ES-I3 (cell line): ENCODE measurements at regions not wholly inside any gene's neighbourhood (a gene's known extent, or its start where the extent isn't known, plus 50 kb on each side); places are given as distances from the start of the nearest gene placed in this dataset.

Source experiments
- H3K36me3 ChIP-seq: 2 replicates; pipeline ENCODE4 v1.6.1; 2013; ENCODE audit warnings: mild to moderate bottlenecking, low read length, control low read depth, moderate library complexity; ENCODE audit not compliant: insufficient read depth
- H3K4me1 ChIP-seq: 2 replicates; pipeline ENCODE4 v1.6.1; 2013; ENCODE audit warnings: mild to moderate bottlenecking, control low read depth, low read length; ENCODE audit not compliant: insufficient read depth
- H3K9ac ChIP-seq: 2 replicates; pipeline ENCODE4 v1.6.1; 2013; ENCODE audit warnings: low read depth, mild to moderate bottlenecking, low read length, moderate library complexity
- H3K9me3 ChIP-seq: 2 replicates; pipeline ENCODE4 v1.6.1; 2013; ENCODE audit warnings: mild to moderate bottlenecking, low read length, moderate library complexity; ENCODE audit not compliant: control insufficient read depth, insufficient read depth

DNA sequence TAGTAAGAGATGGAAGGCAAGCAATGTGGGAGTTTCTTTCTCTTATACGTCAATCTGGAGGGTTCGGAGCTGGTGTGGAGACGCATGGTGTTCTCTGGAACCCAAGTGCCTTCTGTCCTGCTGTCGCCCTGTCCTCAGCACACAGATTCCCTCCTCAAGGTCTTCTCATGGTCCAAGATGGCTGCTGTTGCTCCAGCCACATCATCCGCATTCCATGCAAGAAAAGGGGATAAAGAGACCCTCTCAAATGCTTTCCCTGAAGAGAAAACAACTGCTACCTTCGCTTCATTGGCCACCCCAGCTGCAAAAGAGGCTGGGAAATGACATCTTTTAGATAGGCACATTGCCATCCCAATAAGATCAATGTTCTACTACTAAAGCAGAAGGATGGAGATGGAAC, 151.2 kb downstream of the ANKRD60 start:
- H3K4me1 ChIP-seq = peaks cover 9% of the 10 kb centered on the region; the same call in 1 of the 2 replicates
- peaks cover 2% of the 10 kb centered on the region; the same call in 1 of the 2 replicates for H3K9me3 ChIP-seq
- H3K9ac ChIP-seq = no peak overlapping the region
- H3K36me3 ChIP-seq = no peaks in the 10 kb centered on the region

DNA sequence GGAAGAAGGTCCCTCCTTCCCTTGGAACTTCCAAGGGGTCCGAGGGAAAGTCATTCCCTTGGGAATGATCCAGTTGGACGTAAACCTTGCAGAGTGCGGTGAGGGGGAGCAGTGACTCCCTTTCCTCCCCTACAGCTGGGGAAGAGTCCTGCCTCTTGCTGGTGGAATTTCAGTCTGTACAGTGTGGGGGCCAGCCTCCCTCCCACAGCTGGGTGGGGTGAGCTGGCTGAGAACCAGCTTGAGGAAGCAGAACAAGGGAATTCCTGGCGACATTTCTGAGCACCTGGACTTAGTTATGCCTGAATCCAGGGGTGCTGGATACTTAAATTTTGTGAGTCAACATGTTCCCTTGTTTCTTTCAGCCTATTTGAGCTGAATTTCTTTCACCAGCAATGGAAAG, 152.0 kb downstream of the ANKRD60 start:
- no peaks in the 10 kb centered on the region for H3K36me3 ChIP-seq
- H3K9me3 ChIP-seq = peaks cover 2% of the 10 kb centered on the region; the same call in 1 of the 2 replicates
- H3K9ac ChIP-seq = no peak overlapping the region
- H3K4me1 ChIP-seq = peaks cover 9% of the 10 kb centered on the region; the same call in 1 of the 2 replicates

DNA sequence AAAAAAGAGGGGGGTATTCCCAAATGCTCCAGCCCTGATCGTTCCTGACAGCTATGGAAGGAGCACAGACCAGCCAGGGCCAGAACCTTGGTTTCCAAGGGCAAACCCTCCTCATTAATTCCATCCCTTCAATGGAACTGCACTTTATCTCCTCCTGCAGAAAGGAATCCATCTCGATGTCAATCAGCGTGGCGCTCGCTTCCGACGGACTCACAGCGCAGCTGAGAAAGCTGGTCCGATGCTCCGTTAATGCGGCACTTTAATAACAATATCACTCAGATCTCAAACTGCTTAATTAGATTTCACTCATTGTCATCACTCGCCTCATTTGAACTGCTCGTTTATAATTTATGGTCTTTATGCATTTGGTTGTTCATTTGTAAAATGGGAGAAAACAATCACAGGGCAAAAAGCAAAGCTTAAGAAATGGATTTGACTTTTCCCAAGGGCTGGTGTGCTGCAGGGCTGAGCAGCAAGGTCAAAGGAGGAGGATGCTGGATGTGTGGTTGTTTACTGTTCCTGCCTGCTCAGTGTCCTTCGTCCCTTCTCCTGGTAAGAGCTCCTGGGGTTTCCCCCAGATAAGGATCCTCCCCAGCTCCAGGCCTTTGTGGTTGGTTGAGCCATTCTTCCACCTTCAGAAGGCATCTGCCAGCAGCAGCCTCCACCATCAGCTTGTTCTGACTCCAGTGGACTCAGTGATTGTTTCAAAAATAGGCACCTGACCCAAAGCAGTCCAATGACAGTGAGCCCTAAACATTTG, 152.7 kb downstream of the ANKRD60 start:
- peaks cover 2% of the 10 kb centered on the region; the same call in 1 of the 2 replicates for H3K9me3 ChIP-seq
- no peak overlapping the region for H3K9ac ChIP-seq

DNA sequence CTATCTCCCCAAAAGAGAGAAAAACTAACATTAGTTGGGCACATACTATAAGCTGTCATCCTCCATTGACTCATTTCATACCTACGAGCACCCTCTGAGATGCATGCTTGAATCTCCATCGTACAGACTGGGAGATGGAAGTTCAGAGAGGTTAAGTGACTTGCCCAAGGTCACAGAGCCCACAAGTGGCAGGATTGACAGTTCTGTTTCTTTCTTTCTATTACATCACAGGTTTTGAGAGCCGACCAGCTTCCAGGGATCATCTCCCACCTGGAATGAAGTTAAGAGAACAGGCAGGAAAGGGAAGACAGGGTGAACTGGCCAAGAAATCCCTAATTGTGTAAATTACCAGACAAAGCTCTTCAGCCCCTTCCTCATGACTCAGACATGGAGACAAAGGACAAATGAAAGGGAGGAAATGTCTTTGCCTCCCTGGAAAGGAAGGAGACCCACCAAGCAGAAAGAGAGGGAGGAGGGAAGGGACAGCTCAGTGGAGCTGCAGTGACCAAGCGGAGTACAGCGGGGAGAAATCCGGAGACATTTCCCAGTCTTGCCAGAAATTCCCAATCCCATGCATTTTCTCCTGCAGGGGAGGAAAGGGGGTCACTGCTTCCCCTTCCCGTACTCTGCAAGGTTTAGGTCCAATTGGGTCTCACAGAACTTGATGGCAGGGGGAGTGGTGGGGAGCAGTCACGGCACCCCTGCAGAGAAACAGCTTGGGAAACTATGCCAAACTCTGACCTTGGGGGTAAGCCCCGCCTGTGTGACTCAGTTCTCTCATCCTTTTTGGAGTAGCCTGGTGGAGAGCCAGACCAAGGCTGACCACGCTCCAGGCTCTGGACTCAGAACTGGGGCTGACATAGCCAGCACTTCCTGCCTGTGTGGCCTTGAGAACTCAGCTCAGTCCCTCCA, 154.3 kb downstream of the ANKRD60 start:
- H3K4me1 ChIP-seq = peaks cover 9% of the 10 kb centered on the region; the same call in 1 of the 2 replicates
- no peaks in the 10 kb centered on the region for H3K9me3 ChIP-seq
- no peaks in the 10 kb centered on the region for H3K36me3 ChIP-seq
- no peak overlapping the region for H3K9ac ChIP-seq

More for the DNA sequence above, 152.7 kb downstream of the ANKRD60 start:
- Histone ChIP-seq H3K4me1 (peaks cover 9% of the 10 kb centered on the region; the same call in 1 of the 2 replicates), H3K36me3 (no peaks in the 10 kb centered on the region)

DNA sequence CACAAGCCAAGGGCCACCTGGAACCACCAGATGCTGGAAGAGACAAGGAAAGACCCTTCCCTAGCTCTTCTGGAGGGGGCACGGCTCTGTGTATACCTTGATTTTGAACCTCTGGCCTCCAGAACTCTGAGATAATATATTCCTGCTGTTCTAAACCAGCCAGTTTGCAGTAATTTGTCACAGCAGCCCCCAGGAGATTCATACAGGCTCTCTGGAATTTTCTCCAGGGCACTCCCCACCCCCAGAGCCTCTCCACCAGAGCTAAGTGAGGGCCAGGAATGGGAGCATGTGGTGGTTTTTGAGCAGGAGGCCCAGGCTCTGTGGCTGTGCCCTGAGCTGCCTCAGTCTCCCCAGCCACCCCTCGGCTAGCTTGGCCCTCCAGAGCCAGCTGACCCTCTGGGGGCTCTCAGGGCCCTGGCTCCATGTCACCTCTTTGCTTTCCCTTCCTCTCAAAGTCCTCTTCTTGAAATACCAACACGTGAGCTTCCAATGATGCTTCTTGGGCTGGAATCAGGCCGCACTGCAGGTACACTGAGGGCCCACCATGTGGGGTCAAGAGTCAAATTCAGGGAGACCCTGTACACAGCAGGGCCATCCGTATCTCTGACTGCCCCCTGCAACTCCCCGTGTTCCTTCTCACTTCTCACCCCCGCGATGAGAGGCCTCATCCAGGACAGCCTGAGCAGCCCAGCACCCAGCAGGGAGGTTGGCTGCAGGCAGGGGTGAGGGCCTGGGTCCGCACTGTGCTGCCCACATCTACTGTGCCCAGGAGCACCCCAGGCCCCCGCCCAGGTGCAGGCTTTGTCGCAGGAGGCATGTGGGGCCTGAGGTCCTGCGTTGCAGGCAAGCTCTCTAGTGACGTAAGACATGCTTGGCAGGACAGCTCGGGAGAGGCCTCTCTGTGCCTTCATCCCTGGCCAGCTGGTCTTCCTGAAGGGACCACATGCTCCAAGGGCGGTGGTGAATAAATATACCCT, 155.5 kb downstream of the ANKRD60 start:
- Histone ChIP-seq H3K9ac (no peak overlapping the region), H3K36me3 (no peaks in the 10 kb centered on the region), H3K9me3 (no peaks in the 10 kb centered on the region), H3K4me1 (peaks cover 9% of the 10 kb centered on the region; the same call in 1 of the 2 replicates)

DNA sequence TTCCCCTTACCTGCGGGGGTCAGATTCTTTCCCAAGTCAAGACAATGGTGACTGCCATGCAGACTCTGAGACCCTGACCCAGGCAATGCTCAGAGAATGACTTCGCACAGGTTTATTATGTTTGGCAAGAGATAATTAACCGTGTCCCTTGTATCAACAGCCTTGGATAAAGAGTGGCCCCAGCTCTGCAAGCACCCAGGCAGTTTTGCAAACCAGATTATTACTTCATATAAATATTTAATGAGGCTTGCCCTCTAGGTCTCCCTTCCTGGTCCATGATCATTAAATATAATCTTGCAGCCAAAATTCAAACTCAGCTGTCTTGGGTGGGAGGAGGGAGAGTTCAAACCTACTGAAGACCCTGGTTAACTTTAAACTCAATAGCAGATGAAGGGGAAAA, 156.5 kb downstream of the ANKRD60 start:
- no peaks in the 10 kb centered on the region for H3K36me3 ChIP-seq
- H3K4me1 ChIP-seq = peaks cover 9% of the 10 kb centered on the region; the same call in 1 of the 2 replicates
- H3K9ac ChIP-seq = no peak overlapping the region
- H3K9me3 ChIP-seq = no peaks in the 10 kb centered on the region

DNA sequence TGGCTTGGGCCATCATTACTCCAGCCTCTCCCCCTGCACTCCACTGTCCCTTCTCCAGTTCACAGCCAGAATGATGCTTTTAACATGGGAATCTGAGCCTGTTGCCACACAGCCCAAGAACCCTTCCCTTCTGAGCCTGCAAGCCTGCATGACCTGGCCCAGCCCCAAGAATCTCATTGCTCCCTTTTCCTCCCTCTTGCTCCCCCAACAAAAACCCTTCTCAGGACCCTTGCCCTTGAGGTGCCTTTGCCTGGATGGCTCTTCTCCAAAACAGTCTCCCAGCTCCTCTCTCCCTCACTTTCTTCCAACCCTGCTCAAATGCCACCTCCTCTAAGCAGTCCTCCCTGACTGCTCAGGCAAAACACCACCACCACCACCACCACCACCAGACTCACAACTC, 157.2 kb downstream of the ANKRD60 start:
- Histone ChIP-seq H3K9ac (no peak overlapping the region), H3K9me3 (no peaks in the 10 kb centered on the region)

DNA sequence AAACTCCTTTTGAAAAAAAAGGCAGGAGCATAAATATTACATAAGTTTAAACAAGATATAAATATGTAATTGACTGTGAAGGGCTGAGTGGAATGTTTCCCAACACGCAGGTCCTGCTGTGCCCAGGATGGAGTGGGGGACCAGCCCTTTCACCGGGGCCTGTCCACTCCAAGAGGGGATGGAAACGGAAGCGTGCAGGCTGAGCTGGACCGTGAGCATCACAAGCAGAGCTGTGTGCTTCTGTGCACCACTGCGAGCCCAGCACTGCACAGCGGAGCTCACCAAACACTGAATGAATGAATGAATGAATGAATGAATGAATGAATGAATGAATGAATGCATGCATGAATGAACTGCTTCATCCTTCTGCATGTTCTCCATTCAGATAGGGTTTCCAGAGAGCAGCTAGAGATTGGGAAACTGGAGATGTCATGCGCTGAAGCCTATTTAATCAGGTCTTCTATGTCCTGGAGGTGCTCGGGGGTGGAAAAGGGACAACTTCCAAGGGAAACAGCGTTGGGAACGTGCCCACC, 157.7 kb downstream of the ANKRD60 start:
- Histone ChIP-seq H3K36me3 (no peaks in the 10 kb centered on the region), H3K9ac (no peak overlapping the region), H3K4me1 (peaks cover 9% of the 10 kb centered on the region; the same call in 1 of the 2 replicates), H3K9me3 (no peaks in the 10 kb centered on the region)

More for the DNA sequence above, 157.2 kb downstream of the ANKRD60 start:
- Histone ChIP-seq H3K36me3 (no peaks in the 10 kb centered on the region), H3K4me1 (peaks cover 9% of the 10 kb centered on the region; the same call in 1 of the 2 replicates)

DNA sequence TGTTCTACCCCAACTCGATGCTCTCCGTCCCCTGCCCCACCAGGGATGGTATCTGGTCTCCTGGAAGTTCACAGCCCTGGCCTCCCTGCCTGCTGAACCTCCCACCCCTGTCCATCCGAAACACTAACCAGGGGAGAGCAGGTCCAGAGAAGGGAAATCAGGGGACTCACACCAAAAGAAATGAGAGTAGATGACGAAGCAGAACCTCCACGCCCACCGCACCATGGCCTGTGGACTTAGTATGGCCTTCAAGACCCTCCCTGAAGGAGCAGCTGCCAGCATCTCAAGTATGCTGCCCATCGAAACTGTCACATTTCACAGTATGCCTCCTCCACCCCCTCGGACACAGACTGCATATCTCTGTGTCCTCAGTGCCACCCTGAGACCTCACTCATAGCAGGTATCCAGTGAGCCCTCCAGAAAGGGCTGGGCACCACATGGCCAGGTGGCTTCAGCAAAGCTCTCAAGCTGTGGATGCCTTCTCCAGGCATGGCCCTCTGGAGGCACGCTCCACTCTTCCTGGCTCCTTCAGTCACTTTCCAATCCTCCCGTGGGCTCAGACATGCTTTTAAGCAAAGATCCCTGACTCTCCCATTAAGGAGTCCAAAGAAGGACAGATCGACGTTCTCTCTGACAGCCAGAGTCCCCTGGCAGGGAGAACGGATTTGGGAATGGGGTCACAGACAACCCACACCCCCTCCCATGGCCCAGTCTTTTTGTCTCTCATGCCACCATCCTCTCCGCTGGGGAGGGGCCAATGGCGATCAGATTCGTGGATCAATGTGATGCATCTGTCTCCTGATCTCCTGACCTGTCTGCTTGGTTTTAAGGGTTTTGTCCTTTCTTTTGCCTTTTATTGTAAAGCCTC, 158.4 kb downstream of the ANKRD60 start:
- no peaks in the 10 kb centered on the region for H3K36me3 ChIP-seq
- H3K9ac ChIP-seq = no peak overlapping the region
- no peaks in the 10 kb centered on the region for H3K9me3 ChIP-seq
- peaks cover 8% of the 10 kb centered on the region; the same call in 1 of the 2 replicates for H3K4me1 ChIP-seq

DNA sequence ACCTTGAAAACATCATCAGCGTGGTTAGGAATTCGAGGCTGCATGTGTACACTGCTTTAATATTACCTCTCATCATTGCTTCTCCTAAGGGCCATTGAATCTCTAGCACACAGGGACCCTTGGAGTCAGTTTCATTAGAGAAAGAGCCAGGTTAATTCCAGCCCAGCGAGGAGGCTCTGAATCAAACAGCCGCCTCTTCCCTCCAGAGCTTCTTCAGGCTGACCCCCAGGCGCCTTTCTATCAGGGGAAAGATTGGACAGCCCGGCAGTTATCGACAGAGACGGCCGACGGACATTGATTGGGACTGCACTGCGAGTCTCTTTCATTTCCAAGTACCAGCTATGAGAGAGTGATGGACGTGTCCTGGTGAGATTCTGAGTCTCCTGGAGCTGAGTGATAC, 159.2 kb downstream of the ANKRD60 start:
- Histone ChIP-seq H3K9ac (no peak overlapping the region), H3K4me1 (peaks cover under 1% of the 10 kb centered on the region; the same call in 1 of the 2 replicates), H3K36me3 (no peaks in the 10 kb centered on the region), H3K9me3 (no peaks in the 10 kb centered on the region)

DNA sequence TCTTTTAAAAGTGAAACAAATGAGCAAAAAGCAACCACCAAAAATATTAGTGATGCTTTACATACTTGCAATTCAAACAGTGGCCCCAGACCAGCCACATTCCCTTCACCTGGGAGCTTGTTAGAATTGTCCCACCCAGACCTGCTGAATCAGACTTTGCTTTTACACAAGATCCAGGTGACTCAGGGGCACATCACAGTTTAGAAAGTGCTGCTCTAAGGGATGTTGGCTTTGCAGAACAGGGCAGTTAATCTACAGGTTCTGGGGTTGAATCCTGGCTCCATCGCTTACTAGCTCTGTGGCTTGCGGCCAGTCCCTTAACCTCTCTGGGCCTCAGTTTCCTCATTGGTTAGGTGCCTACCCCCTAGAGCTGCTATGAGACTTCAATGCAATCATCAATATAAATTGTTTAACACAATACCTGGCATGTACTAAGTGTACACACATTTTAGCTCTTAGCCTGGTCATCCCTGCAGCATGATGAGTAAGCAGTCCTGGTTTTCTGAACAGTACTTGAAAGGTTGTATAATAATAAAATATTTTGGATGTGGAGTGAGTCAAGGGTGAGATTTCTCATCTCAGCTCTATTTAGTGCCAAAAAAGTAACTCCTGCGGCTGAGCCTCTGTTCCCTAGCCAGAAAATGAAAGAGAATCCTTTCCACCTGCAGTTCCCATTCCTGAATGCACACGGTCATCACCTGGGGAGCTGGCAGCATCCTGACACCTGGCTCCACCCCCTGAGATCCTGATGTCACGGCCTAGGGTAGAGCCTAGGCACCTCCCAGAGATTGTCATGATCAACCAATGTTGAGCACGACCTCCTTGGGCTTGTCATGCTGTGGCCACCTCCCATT, 162.7 kb downstream of the ANKRD60 start:
- Histone ChIP-seq H3K36me3 (no peaks in the 10 kb centered on the region), H3K9me3 (0 out of 2 replicates have a peak, but pooled peaks cover 4% of the 10 kb centered on the region), H3K4me1 (no peaks in the 10 kb centered on the region), H3K9ac (no peak overlapping the region)

DNA sequence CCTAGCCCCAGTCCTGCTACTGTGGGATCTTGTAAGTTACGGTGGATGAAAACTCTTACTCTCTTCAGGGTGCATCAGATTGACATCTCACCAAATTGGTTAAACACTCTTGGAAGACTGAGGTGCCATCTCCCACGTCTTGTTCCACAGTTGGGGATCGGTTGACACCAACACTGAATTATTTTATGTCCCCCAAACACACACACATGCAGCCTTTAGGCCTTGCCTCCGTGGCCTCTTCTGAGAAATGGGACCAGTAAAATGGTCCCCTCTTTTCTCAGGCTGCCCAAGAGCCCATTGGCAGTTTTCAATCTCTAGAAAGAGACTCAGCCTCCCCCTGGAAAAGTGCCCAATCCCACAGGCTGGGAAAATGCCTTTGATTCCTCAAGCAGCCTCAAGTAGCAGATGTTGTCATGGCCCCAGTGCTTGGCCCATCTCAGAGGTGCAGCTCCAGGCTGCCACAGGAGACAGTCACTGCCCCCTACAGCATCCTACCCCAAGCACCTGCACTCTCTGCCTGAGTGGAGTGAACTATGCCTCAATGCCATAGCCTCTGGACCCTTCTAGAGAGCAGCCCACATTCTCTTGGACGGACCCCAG, 163.9 kb downstream of the ANKRD60 start:
- no peaks in the 10 kb centered on the region for H3K4me1 ChIP-seq
- H3K9me3 ChIP-seq = 0 out of 2 replicates have a peak, but pooled peaks cover 4% of the 10 kb centered on the region
- H3K9ac ChIP-seq = no peak overlapping the region
- H3K36me3 ChIP-seq = no peaks in the 10 kb centered on the region
